HEK293 (cell line): ENCODE measurements at regions not wholly inside any gene's neighbourhood (a gene's known extent, or its start where the extent isn't known, plus 50 kb on each side); places are given as distances from the start of the nearest gene placed in this dataset.

Source experiments
- CTCF ChIA-PET: fragments of 350-600 bp; formaldehyde crosslinking; extraction: SDS; loops from one replicate; lab custom pipeline; 2021; ENCODE audit warnings: antibody characterized with exemption; lab: Yijun Ruan, JAX
- POLR2A ChIA-PET: fragments of 300-600 bp; formaldehyde crosslinking; extraction: SDS; loops from one replicate; lab custom pipeline; 2020; ENCODE audit warnings: antibody characterized with exemption, inconsistent platforms; lab: Yijun Ruan, JAX
- H3K27ac ChIP-seq: fragments of 200-500 bp; sonication (Bioruptor generic); 2 replicates; pipeline ENCODE4 v1.5.1; 2014; ENCODE audit warnings: low read depth, low read length, control low read depth, inconsistent platforms; ENCODE audit errors: extremely low read depth
- H3K36me3 ChIP-seq, 2 experiments: fragments of 200-500 bp in 1 of 2; sonication (Bioruptor generic) in 1 of 2; 1 replicate in 1 of 2; 2 replicates in 1 of 2; pipeline ENCODE4 v1.5.1; 2014 to 2017; ENCODE audit warnings: inconsistent platforms in 2 of 2, low read length in 2 of 2; ENCODE audit not compliant: control insufficient read depth in 2 of 2, insufficient read depth in 1 of 2
- H3K4me1 ChIP-seq: fragments of 200-500 bp; sonication (Bioruptor generic); 2 replicates; pipeline ENCODE4 v1.5.1; 2014; ENCODE audit warnings: mild to moderate bottlenecking, low read length, inconsistent platforms; ENCODE audit not compliant: control insufficient read depth, insufficient read depth
- H3K4me3 ChIP-seq: 2 replicates; pipeline ENCODE4 v1.5.1; 2011; ENCODE audit warnings: low read depth, mild to moderate bottlenecking, control low read depth, low read length, moderate library complexity
- H3K9me3 ChIP-seq: fragments of 200-500 bp; sonication (Bioruptor generic); 2 replicates; pipeline ENCODE4 v1.5.1; 2014; ENCODE audit warnings: low read depth, low read length, inconsistent platforms; ENCODE audit not compliant: control insufficient read depth, insufficient read depth
- IKZF3 ChIP-seq: fragments of 450-650 bp; IDR thresholded peaks from 2 replicates; pipeline ENCODE4 v1.5.0; 2018; ENCODE audit warnings: missing biosample characterization, mild to moderate bottlenecking, missing genetic modification characterization, moderate library complexity
- SP3 ChIP-seq: fragments of 450-650 bp; formaldehyde crosslinking; IDR thresholded peaks from 2 replicates; pipeline ENCODE4 v1.5.1; 2016; ENCODE audit warnings: missing biosample characterization, missing genetic modification characterization
- ZFHX2 ChIP-seq: fragments of 450-650 bp; formaldehyde crosslinking; conservative IDR thresholded peaks from 2 replicates; pipeline ENCODE4 v1.5.1; 2016; ENCODE audit warnings: missing biosample characterization, missing genetic modification characterization
- ZFP41 ChIP-seq: fragments of 450-650 bp; formaldehyde crosslinking; IDR thresholded peaks from 2 replicates; pipeline ENCODE4 v1.5.1; 2016; ENCODE audit warnings: missing biosample characterization, missing genetic modification characterization, borderline replicate concordance
- ZFP69B ChIP-seq: fragments of 450-650 bp; formaldehyde crosslinking; IDR thresholded peaks from 2 replicates; pipeline ENCODE4 v1.5.1; 2016; ENCODE audit warnings: missing biosample characterization, missing genetic modification characterization
- ZNF140 ChIP-seq: fragments of 450-650 bp; formaldehyde crosslinking; IDR thresholded peaks from 2 replicates; pipeline ENCODE4 v1.5.1; 2016; ENCODE audit warnings: missing biosample characterization, missing genetic modification characterization
- ZNF16 ChIP-seq: fragments of 450-650 bp; formaldehyde crosslinking; IDR thresholded peaks from 2 replicates; pipeline ENCODE4 v1.5.1; 2016; ENCODE audit warnings: low read depth, missing biosample characterization, missing genetic modification characterization
- ZNF19 ChIP-seq: fragments of 450-650 bp; formaldehyde crosslinking; IDR thresholded peaks from 2 replicates; pipeline ENCODE4; 2016; ENCODE audit warnings: missing biosample characterization, missing genetic modification characterization, low read depth
- ZNF2 ChIP-seq: fragments of 450-650 bp; formaldehyde crosslinking; IDR thresholded peaks from 2 replicates; pipeline ENCODE4 v1.5.1; 2016; ENCODE audit warnings: missing biosample characterization, missing genetic modification characterization
- ZNF350 ChIP-seq: fragments of 450-650 bp; formaldehyde crosslinking; IDR thresholded peaks from 2 replicates; pipeline ENCODE4 v1.5.0; 2017; ENCODE audit warnings: missing biosample characterization, mild to moderate bottlenecking, missing genetic modification characterization
- ZNF416 ChIP-seq: fragments of 450-650 bp; formaldehyde crosslinking; IDR thresholded peaks from 2 replicates; pipeline ENCODE4 v1.5.1; 2016; ENCODE audit warnings: missing biosample characterization, missing genetic modification characterization
- ZNF521 ChIP-seq: fragments of 450-650 bp; formaldehyde crosslinking; IDR thresholded peaks from 2 replicates; pipeline ENCODE4 v1.5.1; 2017; ENCODE audit warnings: missing biosample characterization, mild to moderate bottlenecking, missing genetic modification characterization
- ZNF544 ChIP-seq: fragments of 450-650 bp; formaldehyde crosslinking; IDR thresholded peaks from 2 replicates; pipeline ENCODE4 v1.5.0; 2017; ENCODE audit warnings: missing biosample characterization, missing genetic modification characterization
- ZNF654 ChIP-seq: fragments of 450-650 bp; formaldehyde crosslinking; IDR thresholded peaks from 2 replicates; pipeline ENCODE4 v1.5.1; 2016; ENCODE audit warnings: low read depth, missing biosample characterization, missing genetic modification characterization
- ZNF76 ChIP-seq: fragments of 450-650 bp; formaldehyde crosslinking; IDR thresholded peaks from 2 replicates; pipeline ENCODE4; 2016; ENCODE audit warnings: low read depth, missing biosample characterization, missing genetic modification characterization, borderline replicate concordance
- ZNF785 ChIP-seq: fragments of 450-650 bp; formaldehyde crosslinking; IDR thresholded peaks from 2 replicates; pipeline ENCODE4 v1.5.1; 2016; ENCODE audit warnings: missing biosample characterization, missing genetic modification characterization
- ZNF837 ChIP-seq: fragments of 450-650 bp; formaldehyde crosslinking; IDR thresholded peaks from 2 replicates; pipeline ENCODE4 v1.5.1; 2016; ENCODE audit warnings: missing biosample characterization, missing genetic modification characterization
- ZSCAN30 ChIP-seq: fragments of 450-650 bp; IDR thresholded peaks from 2 replicates; pipeline ENCODE4 v1.5.1; 2018; ENCODE audit warnings: missing biosample characterization, mild to moderate bottlenecking, missing genetic modification characterization, moderate library complexity
- TF ChIP-seq, protein P1 (sequence below): fragments of 450-650 bp; formaldehyde crosslinking; IDR thresholded peaks from 2 replicates; pipeline ENCODE4 v1.5.1; 2016; ENCODE audit warnings: missing biosample characterization, missing genetic modification characterization
- TF ChIP-seq, protein P2 (sequence below): fragments of 450-650 bp; IDR thresholded peaks from 2 replicates; pipeline ENCODE4 v1.5.1; 2018; ENCODE audit warnings: missing biosample characterization, missing genetic modification characterization
- TF ChIP-seq, protein P3 (sequence below): fragments of 450-650 bp; IDR thresholded peaks from 2 replicates; pipeline ENCODE4 v1.5.1; 2018; ENCODE audit warnings: missing biosample characterization, mild to moderate bottlenecking, missing genetic modification characterization

DNA sequence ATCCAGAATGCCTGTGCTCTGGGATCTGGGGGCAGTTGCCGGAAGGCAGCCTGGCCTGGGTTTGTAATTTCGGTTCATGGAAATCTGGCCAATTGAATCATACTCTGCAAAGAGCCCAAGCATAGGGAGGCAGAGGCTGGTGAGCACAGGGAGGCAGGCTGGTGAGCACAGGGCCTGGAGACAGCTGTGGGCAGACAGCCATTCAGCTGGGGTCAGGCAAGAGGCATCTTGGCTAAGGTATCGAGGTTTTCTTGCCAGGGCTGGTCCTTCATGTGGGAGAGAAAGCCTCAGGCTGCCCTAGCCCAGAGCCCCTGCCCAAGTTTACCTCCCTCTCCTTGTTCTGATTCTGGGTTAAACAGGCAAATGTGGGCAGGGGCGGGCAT lies 63.7 kb upstream of the BAIAP2L1 start:
- Histone ChIP-seq H3K4me3 (no peak overlapping the region), H3K9me3 (no peaks in the 10 kb centered on the region)
- TF ChIP-seq, protein P1, sequence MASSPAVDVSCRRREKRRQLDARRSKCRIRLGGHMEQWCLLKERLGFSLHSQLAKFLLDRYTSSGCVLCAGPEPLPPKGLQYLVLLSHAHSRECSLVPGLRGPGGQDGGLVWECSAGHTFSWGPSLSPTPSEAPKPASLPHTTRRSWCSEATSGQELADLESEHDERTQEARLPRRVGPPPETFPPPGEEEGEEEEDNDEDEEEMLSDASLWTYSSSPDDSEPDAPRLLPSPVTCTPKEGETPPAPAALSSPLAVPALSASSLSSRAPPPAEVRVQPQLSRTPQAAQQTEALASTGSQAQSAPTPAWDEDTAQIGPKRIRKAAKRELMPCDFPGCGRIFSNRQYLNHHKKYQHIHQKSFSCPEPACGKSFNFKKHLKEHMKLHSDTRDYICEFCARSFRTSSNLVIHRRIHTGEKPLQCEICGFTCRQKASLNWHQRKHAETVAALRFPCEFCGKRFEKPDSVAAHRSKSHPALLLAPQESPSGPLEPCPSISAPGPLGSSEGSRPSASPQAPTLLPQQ (tag by site-specific recombination): no peak
- no peak for TF ChIP-seq ZNF140 (tag by site-specific recombination)
- no peak for TF ChIP-seq ZNF350
- TF ChIP-seq, protein P2, sequence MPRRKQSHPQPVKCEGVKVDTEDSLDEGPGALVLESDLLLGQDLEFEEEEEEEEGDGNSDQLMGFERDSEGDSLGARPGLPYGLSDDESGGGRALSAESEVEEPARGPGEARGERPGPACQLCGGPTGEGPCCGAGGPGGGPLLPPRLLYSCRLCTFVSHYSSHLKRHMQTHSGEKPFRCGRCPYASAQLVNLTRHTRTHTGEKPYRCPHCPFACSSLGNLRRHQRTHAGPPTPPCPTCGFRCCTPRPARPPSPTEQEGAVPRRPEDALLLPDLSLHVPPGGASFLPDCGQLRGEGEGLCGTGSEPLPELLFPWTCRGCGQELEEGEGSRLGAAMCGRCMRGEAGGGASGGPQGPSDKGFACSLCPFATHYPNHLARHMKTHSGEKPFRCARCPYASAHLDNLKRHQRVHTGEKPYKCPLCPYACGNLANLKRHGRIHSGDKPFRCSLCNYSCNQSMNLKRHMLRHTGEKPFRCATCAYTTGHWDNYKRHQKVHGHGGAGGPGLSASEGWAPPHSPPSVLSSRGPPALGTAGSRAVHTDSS (tag by site-specific recombination): no peak
- TF ChIP-seq ZFP41 (tag by site-specific recombination): no peak
- TF ChIP-seq ZNF416: no peak
- no peak for TF ChIP-seq ZNF2 (tag by site-specific recombination)
- no peak for TF ChIP-seq ZNF19 (tag by site-specific recombination)
- no peak for TF ChIP-seq ZNF837 (tag by site-specific recombination)
- TF ChIP-seq ZNF544 (tag by site-specific recombination): no peak
- no peak for TF ChIP-seq ZFHX2 (tag by site-specific recombination)
- no peak for TF ChIP-seq SP3
- TF ChIP-seq IKZF3: no peak
- TF ChIP-seq ZFP69B (tag by site-specific recombination): no peak
- TF ChIP-seq ZSCAN30 (tag by site-specific recombination): no peak
- TF ChIP-seq ZNF521 (tag by site-specific recombination): no peak
- no peak for TF ChIP-seq ZNF76 (tag by site-specific recombination)
- TF ChIP-seq, all 188 proteins: peak for 0
- Histone ChIP-seq H3K27ac (no peak overlapping the region), H3K4me1 (no peaks in the 10 kb centered on the region), H3K36me3 (no peaks in the 10 kb centered on the region)
- ChIA-PET POLR2A (no interaction called here), CTCF (interaction anchor here (0.5 kb wide), 1 partner anchor 19 kb away, joined by 3 read pairs; no protein-coding TSS in a partner anchor)

DNA sequence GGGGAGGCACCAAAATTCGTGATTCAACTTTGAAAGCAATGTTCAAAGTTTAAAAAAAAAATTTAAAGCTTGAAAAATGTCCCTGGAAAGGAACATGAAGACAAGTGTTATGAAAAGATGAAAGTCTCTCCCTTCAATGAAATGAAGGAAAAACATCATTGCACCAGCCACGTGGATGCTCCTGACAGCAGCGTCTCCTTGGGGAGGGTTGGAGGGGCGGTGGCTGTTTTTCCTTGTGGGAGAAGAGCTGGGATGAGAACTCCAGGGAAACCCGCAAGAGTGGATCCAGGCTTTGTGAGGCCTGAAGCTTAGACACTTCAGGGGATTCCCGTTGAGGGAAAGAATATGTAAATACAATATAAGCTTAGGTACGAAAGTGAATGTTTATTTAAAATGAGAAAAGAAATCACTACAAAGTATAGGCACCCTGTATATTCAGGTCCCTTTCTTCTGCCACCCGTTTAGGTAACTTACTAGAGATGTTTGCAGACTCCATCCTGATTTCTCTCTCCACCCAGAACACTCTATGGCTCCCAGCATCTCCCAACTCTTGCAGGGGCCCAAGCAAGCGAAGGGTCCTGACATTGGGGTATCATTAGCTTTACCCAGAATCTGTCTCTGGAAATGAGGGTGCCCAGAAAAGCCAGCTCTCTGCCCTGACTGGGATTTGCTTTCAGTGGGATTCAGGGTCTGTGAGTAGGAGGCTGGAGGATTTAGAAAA lies 63.1 kb upstream of the BAIAP2L1 start:
- no peak overlapping the region for H3K4me3 ChIP-seq
- no peak for TF ChIP-seq ZNF785 (tag by site-specific recombination)
- no peak for TF ChIP-seq ZNF654 (tag by site-specific recombination)
- TF ChIP-seq, protein P3, sequence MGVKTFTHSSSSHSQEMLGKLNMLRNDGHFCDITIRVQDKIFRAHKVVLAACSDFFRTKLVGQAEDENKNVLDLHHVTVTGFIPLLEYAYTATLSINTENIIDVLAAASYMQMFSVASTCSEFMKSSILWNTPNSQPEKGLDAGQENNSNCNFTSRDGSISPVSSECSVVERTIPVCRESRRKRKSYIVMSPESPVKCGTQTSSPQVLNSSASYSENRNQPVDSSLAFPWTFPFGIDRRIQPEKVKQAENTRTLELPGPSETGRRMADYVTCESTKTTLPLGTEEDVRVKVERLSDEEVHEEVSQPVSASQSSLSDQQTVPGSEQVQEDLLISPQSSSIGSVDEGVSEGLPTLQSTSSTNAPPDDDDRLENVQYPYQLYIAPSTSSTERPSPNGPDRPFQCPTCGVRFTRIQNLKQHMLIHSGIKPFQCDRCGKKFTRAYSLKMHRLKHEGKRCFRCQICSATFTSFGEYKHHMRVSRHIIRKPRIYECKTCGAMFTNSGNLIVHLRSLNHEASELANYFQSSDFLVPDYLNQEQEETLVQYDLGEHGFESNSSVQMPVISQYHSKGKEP (tag by site-specific recombination): no peak
- TF ChIP-seq ZNF16 (tag by site-specific recombination): peak; percentile 60; the same call in 1 of the 2 replicates
- TF ChIP-seq, all 188 proteins: peak for 1
- CTCF ChIA-PET: interaction anchor here (0.5 to 0.6 kb wide), 2 partner anchors 19 to 125 kb away, joined by 3 read pairs; no protein-coding TSS in a partner anchor
- H3K9me3 ChIP-seq: no peaks in the 10 kb centered on the region
- no peak overlapping the region for H3K27ac ChIP-seq
- no peaks in the 10 kb centered on the region for H3K36me3 ChIP-seq
- no peaks in the 10 kb centered on the region for H3K4me1 ChIP-seq
- POLR2A ChIA-PET: no interaction called here
